Epithelial cell of proximal tubule (primary cell): ENCODE measurements at regions not wholly inside any gene's neighbourhood (a gene's known extent, or its start where the extent isn't known, plus 50 kb on each side); places are given as distances from the start of the nearest gene placed in this dataset.

ENCODE experiments used
- DNase-seq: peaks from one replicate; pipeline ENCODE4 v3.0.0-alpha.2; 2011; ENCODE audit warnings: low read depth
- H3K4me3 ChIP-seq: 2 replicates; pipeline ENCODE4 v1.5.1; 2011; ENCODE audit warnings: low read depth, mild to moderate bottlenecking, low read length
- CTCF ChIP-seq: conservative IDR thresholded peaks from 2 replicates; pipeline ENCODE4 v1.5.1; 2012; ENCODE audit warnings: low read depth, mild to moderate bottlenecking, low read length

DNA sequence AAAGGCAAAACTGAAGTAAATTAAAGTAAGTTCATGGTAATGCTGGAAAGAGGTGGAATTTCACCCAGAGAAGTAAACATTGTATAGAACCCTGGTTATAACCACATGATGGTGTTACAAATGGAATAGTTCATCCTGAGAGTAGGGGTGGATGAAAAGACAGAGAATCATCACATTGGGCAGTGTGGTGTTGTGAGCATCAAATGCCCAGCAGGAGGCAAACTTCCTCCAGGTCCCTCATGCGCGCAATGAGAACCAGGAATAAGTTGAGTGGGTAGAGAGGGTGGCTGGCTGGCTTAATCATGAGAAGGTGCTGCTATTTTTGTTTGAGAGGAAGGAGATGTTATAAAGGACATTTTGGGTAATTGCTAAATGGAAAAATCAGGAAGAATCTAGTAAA lies 163.3 kb upstream of the HMHB1 start:
- no peak overlapping the region for H3K4me3 ChIP-seq
- no peak for DNase-seq
- peak; percentile 67 for TF ChIP-seq CTCF

GRCh38 chr5:143646961-143647360 lies 165.0 kb upstream of the HMHB1 start:
- DNase-seq, result no peak
- no peak for TF ChIP-seq CTCF
- no peak overlapping the region for H3K4me3 ChIP-seq

DNA sequence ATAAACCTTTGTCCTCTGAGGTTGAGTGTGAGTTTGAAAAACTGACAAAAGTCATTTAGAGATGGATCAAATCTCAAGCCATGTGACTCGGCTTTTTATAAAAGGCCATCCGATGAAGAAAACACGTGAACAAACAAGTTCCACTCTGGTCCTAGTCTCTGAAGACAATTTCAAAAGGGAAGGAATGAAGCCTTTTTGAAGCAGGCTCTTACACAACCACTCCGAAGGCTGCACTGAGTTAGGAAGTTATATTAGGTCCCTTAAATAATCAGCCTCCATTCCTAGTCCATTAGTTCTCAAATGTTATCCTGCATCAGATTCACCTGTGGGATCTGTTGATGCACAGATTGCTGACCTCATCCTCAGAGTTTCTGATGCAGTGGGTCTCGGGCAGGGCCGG lies 166.6 kb upstream of the HMHB1 start:
- H3K4me3 ChIP-seq, result no peak overlapping the region
- DNase-seq, result no peak
- TF ChIP-seq CTCF, result no peak

GRCh38 chr5:143644727-143645126 lies 167.2 kb upstream of the HMHB1 start:
- no peak for TF ChIP-seq CTCF
- H3K4me3 ChIP-seq, result no peak overlapping the region
- no peak for DNase-seq

DNA sequence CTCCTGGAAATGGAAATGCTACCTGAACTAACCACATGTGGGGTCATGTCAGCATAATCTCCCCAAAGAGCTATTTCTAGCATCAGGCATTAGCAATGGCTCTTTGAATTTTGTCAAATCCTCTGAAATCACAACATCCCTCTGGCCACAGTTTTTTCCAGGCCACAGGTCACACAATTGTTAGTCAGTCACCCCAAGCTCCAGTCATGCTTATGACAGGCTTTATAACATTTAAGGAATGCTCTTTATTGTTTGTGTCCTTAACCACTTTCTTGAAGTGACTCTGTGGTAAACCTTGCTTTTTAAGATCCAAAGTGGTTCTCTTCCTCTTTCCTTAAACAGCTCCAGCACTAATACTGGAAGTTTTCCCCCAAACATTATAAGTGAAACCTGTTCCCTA lies 169.2 kb upstream of the HMHB1 start:
- TF ChIP-seq CTCF, result no peak
- H3K4me3 ChIP-seq, result no peak overlapping the region
- no peak for DNase-seq

GRCh38 chr5:143641549-143642355 lies 170.2 kb upstream of the HMHB1 start:
- H3K4me3 ChIP-seq, result no peak overlapping the region
- TF ChIP-seq CTCF, result no peak
- no peak for DNase-seq

- no peak overlapping the region for H3K4me3 ChIP-seq
- DNase-seq, result no peak
- TF ChIP-seq CTCF, result no peak
Measured at GRCh38 chr5:143638654-143639053, 173.3 kb upstream of the HMHB1 start.
